Fibroblast of lung (primary cell): ENCODE measurements at regions not wholly inside any gene's neighbourhood (a gene's known extent, or its start where the extent isn't known, plus 50 kb on each side); places are given as distances from the start of the nearest gene placed in this dataset.

ENCODE experiments used
- CTCF ChIP-seq, 2 donors: IDR thresholded peaks in 1 of 2; conservative IDR thresholded peaks in 1 of 2; 1 replicate in 1 of 2; 2 replicates in 1 of 2; pipeline ENCODE4 v1.5.1; 2011 to 2012; ENCODE audit warnings: low read length in 2 of 2, control low read depth in 1 of 2, inconsistent platforms in 1 of 2, low read depth in 1 of 2, mild to moderate bottlenecking in 1 of 2
- EZH2 ChIP-seq: IDR thresholded peaks from 2 replicates; pipeline ENCODE4 v1.5.1; 2012; ENCODE audit warnings: low read length, control low read depth, mild to moderate bottlenecking; ENCODE audit errors: missing control alignments

- no peak for TF ChIP-seq CTCF (conservative IDR thresholded peaks at IDR 0.05 in 1 of 2, IDR thresholded peaks at IDR 0.05 in 1 of 2; ENCODE audit: low read depth in 1 of 2, low read length in 2 of 2)
- TF ChIP-seq EZH2: no peak
Measured at GRCh38 chr5:115388240-115388639, 91.8 kb upstream of the CCDC112 start.
